Ovary (tissue), 7 donors: ENCODE measurements at regions not wholly inside any gene's neighbourhood (a gene's known extent, or its start where the extent isn't known, plus 50 kb on each side); places are given as distances from the start of the nearest gene placed in this dataset.

ENCODE experiments used
- DNase-seq, 5 donors: peaks; one replicate each; pipeline ENCODE4 v3.0.0-alpha.2; 2019 to 2020
- H3K27ac ChIP-seq, 2 donors: fragments of 200-600 bp; one replicate each; pipeline versions ENCODE4 v1.5.1 to v1.8.0; 2019 to 2022
- H3K27me3 ChIP-seq: fragments of 200-600 bp; one replicate; pipeline ENCODE4 v1.8.0; 2022
- H3K36me3 ChIP-seq: fragments of 200-600 bp; sonication (generic); one replicate; pipeline ENCODE4 v1.5.1; 2019
- H3K4me1 ChIP-seq: one replicate; pipeline ENCODE4 v1.8.1; 2013; ENCODE audit warnings: mild to moderate bottlenecking, moderate library complexity; ENCODE audit not compliant: insufficient read depth
- H3K4me3 ChIP-seq: fragments of 200-600 bp; sonication (generic); one replicate; pipeline ENCODE4 v1.5.1; 2017
- H3K9me3 ChIP-seq, 2 donors: fragments of 200-600 bp in 1 of 2; sonication (generic) in 1 of 2; one replicate each; pipeline versions ENCODE4 v1.5.1 to v1.8.1; 2013 to 2019; ENCODE audit warnings: mild to moderate bottlenecking in 1 of 2, moderate library complexity in 1 of 2
- EP300 ChIP-seq: sonication (generic); formaldehyde crosslinking; IDR thresholded peaks from one replicate; pipeline ENCODE4 v1.6.1; 2017; ENCODE audit warnings: antibody characterized with exemption
- POLR2A ChIP-seq: fragments of 450-650 bp; IDR thresholded peaks from one replicate; pipeline ENCODE4 v1.6.1; 2017; ENCODE audit warnings: antibody characterized with exemption, mild to moderate bottlenecking, moderate library complexity
- WGBS, 3 donors: extraction: QIAGEN DNeasy Blood & Tissue Kit in 1 of 3; methylation state at CpG; one replicate each; pipeline versions ENCODE4 v1.1.5 to v1.1.7; 2013 to 2017; 5-methylcytosine and 5-hydroxymethylcytosine counted together
- intact Hi-C, 4 donors: fragments of 100-400 bp; cut with DNase I; formaldehyde crosslinking; loops; one replicate each; pipeline versions ENCODE4 v1.11.0 to v1.15.1; 2022 to 2023
- TF ChIP-seq, protein P1 (sequence below), 3 donors: fragments of 450-650 bp in 2 of 3; fragments of 200-600 bp in 1 of 3; IDR thresholded peaks; one replicate each; pipeline versions ENCODE4 v1.5.1 to v1.8.0; 2016 to 2022; ENCODE audit warnings: antibody characterized with exemption in 3 of 3, mild to moderate bottlenecking in 1 of 3
- donor health status: DM: no; HTN: no; CAD: no; lungs with moderate emphysema.
- donor health status: DM: no; HTN: no; CAD: no.
- donor health status: Bipolar disorder and iron deficiency.
- donor health status: DM: no; HTN: no; CAD: no.
- donor health status: DM: yes; HTN: yes; CAD: no.

DNA sequence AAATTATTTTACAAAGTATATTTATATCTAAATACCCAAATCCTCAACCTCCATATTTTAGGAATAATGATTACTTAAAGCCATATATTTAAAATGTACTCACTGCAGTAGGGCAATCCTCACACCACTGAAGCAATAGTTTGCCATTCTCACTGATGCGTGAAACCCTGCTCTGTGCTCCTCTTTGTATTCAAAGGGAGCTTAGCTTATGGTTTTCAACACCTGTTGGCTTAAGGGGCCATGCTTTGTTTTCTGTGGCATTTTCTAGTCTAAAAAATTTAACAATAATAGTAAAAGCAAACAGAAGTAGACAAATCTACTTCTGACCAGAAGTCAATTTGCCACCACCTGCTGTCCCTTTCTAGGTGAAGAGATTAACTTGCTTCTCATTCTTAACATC lies 294.6 kb downstream of the FLRT2 start:
- H3K27me3 ChIP-seq: no peaks in the 10 kb centered on the region
- H3K9me3 ChIP-seq: no peaks in the 10 kb centered on the region
- no peak for TF ChIP-seq POLR2A
- TF ChIP-seq, protein P1, sequence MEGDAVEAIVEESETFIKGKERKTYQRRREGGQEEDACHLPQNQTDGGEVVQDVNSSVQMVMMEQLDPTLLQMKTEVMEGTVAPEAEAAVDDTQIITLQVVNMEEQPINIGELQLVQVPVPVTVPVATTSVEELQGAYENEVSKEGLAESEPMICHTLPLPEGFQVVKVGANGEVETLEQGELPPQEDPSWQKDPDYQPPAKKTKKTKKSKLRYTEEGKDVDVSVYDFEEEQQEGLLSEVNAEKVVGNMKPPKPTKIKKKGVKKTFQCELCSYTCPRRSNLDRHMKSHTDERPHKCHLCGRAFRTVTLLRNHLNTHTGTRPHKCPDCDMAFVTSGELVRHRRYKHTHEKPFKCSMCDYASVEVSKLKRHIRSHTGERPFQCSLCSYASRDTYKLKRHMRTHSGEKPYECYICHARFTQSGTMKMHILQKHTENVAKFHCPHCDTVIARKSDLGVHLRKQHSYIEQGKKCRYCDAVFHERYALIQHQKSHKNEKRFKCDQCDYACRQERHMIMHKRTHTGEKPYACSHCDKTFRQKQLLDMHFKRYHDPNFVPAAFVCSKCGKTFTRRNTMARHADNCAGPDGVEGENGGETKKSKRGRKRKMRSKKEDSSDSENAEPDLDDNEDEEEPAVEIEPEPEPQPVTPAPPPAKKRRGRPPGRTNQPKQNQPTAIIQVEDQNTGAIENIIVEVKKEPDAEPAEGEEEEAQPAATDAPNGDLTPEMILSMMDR (IDR thresholded peaks at IDR 0.05): no peak
- no peak for TF ChIP-seq EP300
- WGBS, 3 donors: 90 to 100% (median 94%) methylated on average over 1 of the region's 1 CpG
- no peaks in the 10 kb centered on the region for H3K4me1 ChIP-seq
- no peak for DNase-seq
- H3K27ac ChIP-seq: no peak overlapping the region
- no peaks in the 10 kb centered on the region for H3K36me3 ChIP-seq
- intact Hi-C loops: no loop called here
- H3K4me3 ChIP-seq: no peak overlapping the region

DNA sequence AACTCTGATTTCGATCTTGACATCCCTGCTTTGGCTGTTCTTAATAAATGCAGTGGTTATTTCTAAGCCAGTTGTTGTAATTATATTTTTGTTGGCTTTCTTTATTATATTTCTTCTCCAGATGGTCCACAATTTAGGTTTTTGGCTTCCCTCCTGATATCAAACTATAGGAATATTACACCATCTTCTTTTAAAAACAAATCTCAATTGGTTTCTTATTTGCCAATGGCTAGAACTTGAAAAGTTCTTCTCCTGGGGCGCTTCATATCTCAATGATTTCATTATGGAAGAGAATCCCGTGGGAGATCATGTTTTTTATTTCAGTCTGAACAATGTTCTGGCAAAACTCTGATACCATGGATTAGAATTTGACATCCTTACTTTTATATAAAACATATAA lies 292.3 kb downstream of the FLRT2 start:
- H3K27ac ChIP-seq: no peak overlapping the region
- TF ChIP-seq EP300 (no peak), POLR2A (no peak)
- TF ChIP-seq, protein P1 (IDR thresholded peaks at IDR 0.05): no peak
- H3K4me1 ChIP-seq: no peaks in the 10 kb centered on the region
- no peaks in the 10 kb centered on the region for H3K36me3 ChIP-seq
- DNase-seq: no peak
- intact Hi-C loops: no loop called here
- whole genome bisulfite sequencing, 3 donors: 46 to 66% (median 49%) methylated on average over 3 of the region's 3 CpGs
- H3K4me3 ChIP-seq: no peak overlapping the region
- no peaks in the 10 kb centered on the region for H3K27me3 ChIP-seq
- no peaks in the 10 kb centered on the region for H3K9me3 ChIP-seq

DNA sequence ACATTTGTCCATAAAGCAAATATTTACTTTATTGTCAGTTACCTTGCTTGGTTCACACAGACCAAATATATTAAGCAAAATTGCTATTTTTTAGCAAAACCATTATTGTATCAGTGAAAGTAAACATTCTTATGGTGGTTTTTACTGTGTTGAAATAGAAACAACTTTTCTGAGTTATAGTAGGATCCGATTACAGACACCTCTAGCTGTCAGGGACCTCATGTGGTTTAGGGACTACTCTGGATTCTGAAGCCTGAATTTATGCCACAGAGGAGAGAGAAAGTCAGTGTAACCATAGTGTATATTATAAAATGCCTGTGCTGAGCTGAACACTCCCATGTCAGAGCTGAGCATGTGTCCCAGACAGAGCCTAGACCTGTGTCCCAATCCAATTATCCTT lies 287.5 kb downstream of the FLRT2 start:
- no peak for DNase-seq
- intact Hi-C loops: no loop called here
- Histone ChIP-seq H3K4me3 (no peak overlapping the region), H3K9me3 (no peaks in the 10 kb centered on the region), H3K4me1 (no peaks in the 10 kb centered on the region), H3K27me3 (no peaks in the 10 kb centered on the region), H3K27ac (no peak overlapping the region), H3K36me3 (no peaks in the 10 kb centered on the region)
- 72 to 87% (median 85%) methylated on average over 1 of the region's 1 CpG for WGBS, 3 donors
- no peak for TF ChIP-seq POLR2A
- TF ChIP-seq EP300: no peak
- TF ChIP-seq, protein P1 (IDR thresholded peaks at IDR 0.05): no peak

DNA sequence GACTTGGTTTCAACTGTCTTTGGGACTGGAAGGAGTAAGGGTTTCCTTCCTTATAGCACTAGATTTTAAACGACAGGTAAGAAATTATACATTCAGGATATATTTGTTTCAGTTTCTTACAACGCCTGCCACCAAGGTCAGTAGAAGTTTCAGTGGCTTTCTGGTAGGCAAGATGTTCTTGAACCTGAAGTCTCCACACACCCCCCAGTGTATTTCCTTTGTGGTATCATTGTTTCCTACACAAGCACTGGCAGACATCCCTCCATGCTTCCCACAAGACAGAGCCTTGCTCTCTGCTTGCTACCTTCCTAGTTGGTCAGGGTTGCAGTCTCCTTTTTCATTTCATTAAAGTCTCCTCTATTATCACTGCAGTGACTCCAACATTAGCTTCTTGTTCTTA lies 283.1 kb downstream of the FLRT2 start:
- WGBS, 3 donors: 86 to 89% (median 87%) methylated on average over 2 of the region's 2 CpGs
- Histone ChIP-seq H3K36me3 (no peaks in the 10 kb centered on the region), H3K27me3 (no peaks in the 10 kb centered on the region), H3K4me3 (no peak overlapping the region), H3K9me3 (no peaks in the 10 kb centered on the region), H3K4me1 (no peaks in the 10 kb centered on the region), H3K27ac (no peak overlapping the region)
- intact Hi-C loops: no loop called here
- TF ChIP-seq, protein P1 (IDR thresholded peaks at IDR 0.05): no peak
- no peak for DNase-seq

DNA sequence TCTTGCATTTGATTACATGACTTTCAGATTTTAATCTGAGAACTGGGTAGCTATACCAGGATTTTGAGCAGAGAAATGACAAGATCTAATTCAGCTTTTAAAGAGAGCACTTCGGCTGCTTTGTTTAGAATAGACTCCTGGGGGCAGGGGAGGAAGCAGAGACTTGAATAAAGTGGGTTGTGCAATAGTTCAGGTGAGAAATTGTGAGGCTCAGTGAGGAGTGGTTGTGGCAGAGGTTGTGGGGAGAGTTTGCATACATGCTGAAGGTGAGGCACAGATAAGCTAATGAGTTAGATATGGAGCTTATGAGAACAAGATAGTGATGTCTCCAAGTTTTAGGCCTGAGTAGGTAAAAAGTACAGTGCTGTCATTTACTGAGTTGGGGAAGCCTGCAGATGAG lies 281.4 kb downstream of the FLRT2 start:
- no peak for TF ChIP-seq POLR2A
- TF ChIP-seq EP300: no peak

More for the DNA sequence above, 281.4 kb downstream of the FLRT2 start:
- Histone ChIP-seq H3K36me3 (no peaks in the 10 kb centered on the region), H3K4me3 (no peak overlapping the region), H3K27ac (no peak overlapping the region), H3K4me1 (no peaks in the 10 kb centered on the region), H3K27me3 (no peaks in the 10 kb centered on the region), H3K9me3 (no peaks in the 10 kb centered on the region)
- no peak for DNase-seq
- 69 to 87% (median 70%) methylated on average over 1 of the region's 1 CpG for WGBS, 3 donors
- intact Hi-C loops: no loop called here
